Uterus (tissue), 3 donors: ENCODE measurements at regions not wholly inside any gene's neighbourhood (a gene's known extent, or its start where the extent isn't known, plus 50 kb on each side); places are given as distances from the start of the nearest gene placed in this dataset.
"Not testable (repeated sequence)": the region's sequence is repeated elsewhere in the genome, so short reads cannot be mapped to it uniquely, and the experiment has no call there.

Source experiments
- DNase-seq, 2 donors: peaks; one replicate each; pipeline ENCODE4 v3.0.0-alpha.2; 2019 to 2020
- H3K27ac ChIP-seq, 2 donors: fragments of 200-600 bp; sonication (generic); 1 replicate in 1 of 2; 2 replicates in 1 of 2; pipeline ENCODE4 v1.5.1; 2016 to 2018
- H3K27me3 ChIP-seq, 2 donors: fragments of 200-600 bp; sonication (generic); one replicate each; pipeline ENCODE4 v1.5.1; 2018 to 2019; ENCODE audit warnings: control low read depth in 1 of 2
- H3K36me3 ChIP-seq, 2 donors: fragments of 200-600 bp; sonication (generic); one replicate each; pipeline ENCODE4 v1.5.1; 2019; ENCODE audit warnings: control low read depth in 1 of 2
- H3K4me1 ChIP-seq, 2 donors: fragments of 200-600 bp; sonication (generic); one replicate each; pipeline ENCODE4 v1.5.1; 2018 to 2019; ENCODE audit warnings: control low read depth in 1 of 2
- H3K4me3 ChIP-seq, 2 donors: fragments of 200-600 bp; sonication (generic); 1 replicate in 1 of 2; 2 replicates in 1 of 2; pipeline ENCODE4 v1.5.1; 2018 to 2019; ENCODE audit warnings: mild to moderate bottlenecking in 1 of 2
- H3K9me3 ChIP-seq, 2 donors: fragments of 200-600 bp; sonication (generic); one replicate each; pipeline ENCODE4 v1.5.1; 2019; ENCODE audit warnings: control low read depth in 1 of 2
- CTCF ChIP-seq, 4 experiments: fragments of 200-600 bp in 2 of 4; fragments of 450-650 bp in 2 of 4; sonication (generic) in 2 of 4; IDR thresholded peaks; one replicate each; pipeline ENCODE4 v1.5.1; 2016 to 2019; ENCODE audit warnings: antibody characterized with exemption in 4 of 4, mild to moderate bottlenecking in 2 of 4, moderate library complexity in 1 of 4
- POLR2A ChIP-seq, 2 donors: fragments of 450-650 bp; IDR thresholded peaks; one replicate each; pipeline ENCODE4 v1.6.1; 2016; ENCODE audit warnings: antibody characterized with exemption in 2 of 2, mild to moderate bottlenecking in 1 of 2, moderate library complexity in 1 of 2
- intact Hi-C: fragments of 100-400 bp; cut with DNase I; formaldehyde crosslinking; loops from one replicate; pipeline ENCODE4 v1.15.1; 2023; ENCODE audit warnings: low total_unique reads
- donor health status: DM: yes; HTN: yes; CAD: no.

- Histone ChIP-seq H3K27ac (no peak overlapping the region), H3K27me3 (no peaks in the 10 kb centered on the region), H3K36me3 (no peaks in the 10 kb centered on the region), H3K4me3 (no peak overlapping the region), H3K4me1 (no peaks in the 10 kb centered on the region), H3K9me3 (no peaks in the 10 kb centered on the region)
- intact Hi-C loops: no loop called here
- DNase-seq: no peak
- no peak for TF ChIP-seq POLR2A (IDR thresholded peaks at IDR 0.05)
- no peak for TF ChIP-seq CTCF (IDR thresholded peaks at IDR 0.05)
Observed at GRCh38 chr1:101128211-101128727, 102.7 kb upstream of the DPH5 start.

GRCh38 chr1:101124405-101124804 lies 98.8 kb upstream of the DPH5 start:
- Histone ChIP-seq H3K9me3 (no peaks in the 10 kb centered on the region), H3K36me3 (no peaks in the 10 kb centered on the region), H3K27ac (no peak overlapping the region), H3K4me1 (no peaks in the 10 kb centered on the region), H3K4me3 (no peak overlapping the region), H3K27me3 (no peaks in the 10 kb centered on the region)
- DNase-seq: no peak
- no peak for TF ChIP-seq POLR2A (IDR thresholded peaks at IDR 0.05)
- TF ChIP-seq CTCF (IDR thresholded peaks at IDR 0.05): no peak
- intact Hi-C loops: no loop called here

- H3K27me3 ChIP-seq, H3K36me3 ChIP-seq, H3K4me3 ChIP-seq, H3K4me1 ChIP-seq, intact Hi-C loops, DNase-seq, H3K9me3 ChIP-seq, H3K27ac ChIP-seq: not testable (repeated sequence)
Observed at GRCh38 chr1:101123904-101124303, 98.3 kb upstream of the DPH5 start.

GRCh38 chr1:101122452-101123166 lies 97.0 kb upstream of the DPH5 start:
- no peak for DNase-seq
- TF ChIP-seq POLR2A (IDR thresholded peaks at IDR 0.05): no peak
- TF ChIP-seq CTCF (IDR thresholded peaks at IDR 0.05): no peak
- no peak overlapping the region for H3K4me3 ChIP-seq
- no peaks in the 10 kb centered on the region for H3K4me1 ChIP-seq
- intact Hi-C loops: no loop called here
- no peak overlapping the region for H3K27ac ChIP-seq
- H3K36me3 ChIP-seq: no peaks in the 10 kb centered on the region
- H3K27me3 ChIP-seq: no peaks in the 10 kb centered on the region
- no peaks in the 10 kb centered on the region for H3K9me3 ChIP-seq

GRCh38 chr1:101121975-101122374 lies 96.4 kb upstream of the DPH5 start:
- no peaks in the 10 kb centered on the region for H3K4me1 ChIP-seq
- no peak for DNase-seq
- H3K27me3 ChIP-seq: no peaks in the 10 kb centered on the region
- TF ChIP-seq CTCF (IDR thresholded peaks at IDR 0.05) (no peak), POLR2A (IDR thresholded peaks at IDR 0.05) (no peak)
- H3K4me3 ChIP-seq: no peak overlapping the region
- H3K9me3 ChIP-seq: no peaks in the 10 kb centered on the region
- no peaks in the 10 kb centered on the region for H3K36me3 ChIP-seq
- H3K27ac ChIP-seq: no peak overlapping the region
- intact Hi-C loops: no loop called here
